ENCODE measurements at regions not wholly inside any gene's neighbourhood (a gene's known extent, or its start where the extent isn't known, plus 50 kb on each side); places are given as distances from the start of the nearest gene placed in this dataset.
"Not testable (repeated sequence)": the region's sequence is repeated elsewhere in the genome, so short reads cannot be mapped to it uniquely, and the experiment has no call there.

DNA sequence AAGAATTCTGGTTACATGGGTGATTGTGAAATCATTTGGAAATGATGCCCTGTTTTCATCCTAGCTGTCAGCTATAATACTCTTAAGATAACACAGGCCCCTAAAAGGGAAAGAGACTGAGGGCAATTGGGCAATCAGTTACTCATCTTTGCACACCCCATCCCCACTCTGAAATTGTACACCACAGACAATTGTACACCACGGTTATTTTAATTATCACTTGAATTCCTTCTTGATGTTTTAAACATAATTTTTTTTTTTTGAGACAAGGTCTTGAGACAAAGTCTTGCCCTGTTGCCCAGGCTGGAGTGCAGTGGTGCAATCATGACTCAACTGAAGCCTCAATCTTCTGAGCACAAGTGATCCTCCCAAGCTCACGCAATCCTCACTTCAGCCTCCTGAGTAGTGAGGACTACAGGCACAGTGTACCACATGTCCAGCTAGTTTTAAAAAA lies 862.4 kb upstream of the ACVR2A start:
- no peaks in the 10 kb centered on the region for H3K27me3 ChIP-seq (ENCODE audit: control insufficient read depth, insufficient read depth, low read length)
- no peak for DNase-seq
- H3K36me3 ChIP-seq (ENCODE audit: control insufficient read depth, insufficient read depth, low read length): no peaks in the 10 kb centered on the region
- WGBS (ENCODE audit: insufficient coverage): no CpG with 5 or more reads among the region's 2 CpGs
- no peak overlapping the region for H3K27ac ChIP-seq (ENCODE audit: low read length)
- H3K4me3 ChIP-seq (ENCODE audit: low read length): no peak overlapping the region
- H3K4me1 ChIP-seq (ENCODE audit: control insufficient read depth, insufficient read depth, low read length): no peaks in the 10 kb centered on the region
- no peaks in the 10 kb centered on the region for H3K9me3 ChIP-seq (replicated peaks; ENCODE audit: control insufficient read depth, low read depth, low read length)

DNA sequence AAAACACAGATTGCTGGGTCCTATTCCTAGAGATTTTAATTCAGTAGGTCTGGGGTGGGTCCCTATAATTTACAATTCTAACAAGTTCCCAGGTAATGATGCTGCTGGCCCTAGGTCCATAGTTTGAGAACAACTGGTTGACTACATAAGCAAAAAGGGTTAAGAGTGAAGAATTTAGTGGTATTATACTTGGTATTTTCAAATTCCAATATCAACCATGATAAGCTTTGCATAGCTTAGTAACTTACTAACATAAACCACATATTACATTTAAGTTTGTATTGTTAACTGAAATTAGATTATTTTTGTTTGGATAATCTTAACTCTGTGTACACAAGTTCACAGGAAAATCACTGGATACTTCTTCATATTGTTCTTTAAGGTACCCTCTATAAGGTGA lies 862.9 kb upstream of the ACVR2A start:
- Histone ChIP-seq H3K27ac (ENCODE audit: low read length) (no peak overlapping the region), H3K9me3 (replicated peaks; ENCODE audit: control insufficient read depth, low read depth, low read length) (no peaks in the 10 kb centered on the region)

DNA sequence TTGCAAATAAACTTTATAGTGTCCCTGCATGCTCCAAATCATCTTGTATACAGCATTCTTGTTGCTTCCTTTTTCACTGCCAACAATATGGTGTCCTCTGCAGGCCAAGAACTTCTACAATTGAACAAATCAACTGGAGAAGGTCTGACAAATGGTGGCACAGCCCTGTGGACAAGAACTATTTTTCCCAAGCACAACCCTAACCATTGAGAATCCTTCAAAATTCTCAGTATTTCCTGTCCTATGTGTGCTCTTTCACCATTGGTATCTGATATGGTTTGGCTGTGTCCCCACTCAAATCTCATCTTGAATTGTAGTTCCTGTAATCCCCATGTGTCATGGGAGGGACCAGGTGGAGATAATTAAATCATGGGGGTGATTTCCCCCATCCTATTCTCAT lies 865.1 kb upstream of the ACVR2A start:
- H3K27me3 ChIP-seq (ENCODE audit: control insufficient read depth, insufficient read depth, low read length): no peaks in the 10 kb centered on the region
- no peak overlapping the region for H3K4me3 ChIP-seq (ENCODE audit: low read length)
- H3K9me3 ChIP-seq (replicated peaks; ENCODE audit: control insufficient read depth, low read depth, low read length): no peaks in the 10 kb centered on the region
- DNase-seq: no peak
- no peaks in the 10 kb centered on the region for H3K36me3 ChIP-seq (ENCODE audit: control insufficient read depth, insufficient read depth, low read length)
- H3K4me1 ChIP-seq (ENCODE audit: control insufficient read depth, insufficient read depth, low read length): no peaks in the 10 kb centered on the region
- H3K27ac ChIP-seq (ENCODE audit: low read length): no peak overlapping the region

More for the DNA sequence above, 862.9 kb upstream of the ACVR2A start:
- Histone ChIP-seq H3K27me3 (ENCODE audit: control insufficient read depth, insufficient read depth, low read length) (no peaks in the 10 kb centered on the region), H3K4me1 (ENCODE audit: control insufficient read depth, insufficient read depth, low read length) (no peaks in the 10 kb centered on the region), H3K4me3 (ENCODE audit: low read length) (no peak overlapping the region), H3K36me3 (ENCODE audit: control insufficient read depth, insufficient read depth, low read length) (no peaks in the 10 kb centered on the region)
- no peak for DNase-seq

DNA sequence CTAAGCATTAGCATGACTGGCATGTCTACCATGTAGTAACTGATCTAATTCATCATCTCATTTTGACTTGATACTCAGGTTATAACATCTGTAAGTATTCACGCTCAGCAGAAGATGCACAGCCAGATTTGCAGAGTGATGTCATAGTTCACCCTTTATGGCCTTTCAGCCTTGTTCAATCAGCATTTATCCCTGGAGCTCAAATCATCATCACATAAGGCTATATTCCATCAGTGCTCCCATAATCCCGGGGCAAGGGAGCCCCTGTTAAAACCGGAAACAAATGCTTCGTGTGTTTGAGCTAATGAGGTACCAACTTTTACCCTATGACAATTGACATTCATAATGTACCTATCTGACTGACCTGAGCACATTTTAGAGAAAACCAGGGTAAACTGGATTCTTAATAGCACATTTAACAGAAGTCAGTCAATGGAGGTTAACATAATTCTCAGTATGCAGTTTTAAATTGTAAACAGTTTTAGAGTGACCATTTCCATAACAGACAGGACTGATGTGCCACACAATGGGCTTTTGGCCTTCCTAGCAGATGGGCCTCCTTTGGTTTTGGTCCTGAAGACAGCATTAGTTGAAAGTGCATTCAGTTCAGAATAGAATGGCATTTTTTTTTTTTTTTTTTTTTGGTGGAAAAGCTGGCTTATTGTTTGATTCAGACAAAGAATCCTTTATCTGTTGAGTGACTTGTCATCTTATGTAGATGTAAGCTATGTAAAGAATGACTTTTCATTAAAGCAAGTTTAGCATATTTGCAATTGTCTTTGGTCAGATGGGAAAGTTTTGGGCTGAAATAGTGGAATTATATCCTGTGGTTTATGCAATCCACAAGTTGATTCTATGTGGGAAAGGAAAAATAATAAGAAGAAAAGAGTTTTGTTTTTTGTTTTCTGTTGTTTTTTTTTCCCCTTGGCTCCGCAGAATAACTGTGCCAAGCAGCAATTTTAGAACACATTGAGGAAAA lies 866.0 kb upstream of the ACVR2A start:
- H3K27me3 ChIP-seq (ENCODE audit: control insufficient read depth, insufficient read depth, low read length): no peaks in the 10 kb centered on the region
- no peak overlapping the region for H3K4me3 ChIP-seq (ENCODE audit: low read length)
- no peak overlapping the region for H3K27ac ChIP-seq (ENCODE audit: low read length)
- H3K4me1 ChIP-seq (ENCODE audit: control insufficient read depth, insufficient read depth, low read length): no peaks in the 10 kb centered on the region
- peak; percentile 21 for DNase-seq
- WGBS (ENCODE audit: insufficient coverage): 38% methylated on average over 1 of the region's 5 CpGs
- H3K36me3 ChIP-seq (ENCODE audit: control insufficient read depth, insufficient read depth, low read length): no peaks in the 10 kb centered on the region
- H3K9me3 ChIP-seq (replicated peaks; ENCODE audit: control insufficient read depth, low read depth, low read length): no peaks in the 10 kb centered on the region

DNA sequence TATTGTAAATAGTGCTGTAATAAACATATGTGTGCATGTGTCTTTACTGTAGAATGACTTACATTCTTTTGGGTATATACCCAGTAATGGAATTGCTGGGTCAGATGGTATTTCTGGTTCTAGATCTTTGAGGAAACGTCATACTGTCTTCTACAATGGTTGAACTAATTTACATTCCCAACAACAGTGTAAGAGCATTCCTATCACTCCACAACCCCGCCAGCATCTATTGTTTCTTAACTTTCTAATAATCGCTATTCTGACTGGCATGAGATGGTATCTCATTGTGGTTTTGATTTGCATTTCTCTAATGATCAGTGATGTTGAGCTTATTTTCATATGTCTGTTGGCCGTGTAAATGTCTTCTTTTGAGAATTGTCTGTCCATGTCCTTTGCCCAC lies 873.8 kb upstream of the ACVR2A start:
- H3K9me3 ChIP-seq (replicated peaks; ENCODE audit: control insufficient read depth, low read depth, low read length); H3K4me3 ChIP-seq (ENCODE audit: low read length); H3K36me3 ChIP-seq (ENCODE audit: control insufficient read depth, insufficient read depth, low read length); H3K27me3 ChIP-seq (ENCODE audit: control insufficient read depth, insufficient read depth, low read length); H3K27ac ChIP-seq (ENCODE audit: low read length); H3K4me1 ChIP-seq (ENCODE audit: control insufficient read depth, insufficient read depth, low read length); DNase-seq: not testable (repeated sequence)
- WGBS (ENCODE audit: insufficient coverage): no CpG with 5 or more reads among the region's 4 CpGs

DNA sequence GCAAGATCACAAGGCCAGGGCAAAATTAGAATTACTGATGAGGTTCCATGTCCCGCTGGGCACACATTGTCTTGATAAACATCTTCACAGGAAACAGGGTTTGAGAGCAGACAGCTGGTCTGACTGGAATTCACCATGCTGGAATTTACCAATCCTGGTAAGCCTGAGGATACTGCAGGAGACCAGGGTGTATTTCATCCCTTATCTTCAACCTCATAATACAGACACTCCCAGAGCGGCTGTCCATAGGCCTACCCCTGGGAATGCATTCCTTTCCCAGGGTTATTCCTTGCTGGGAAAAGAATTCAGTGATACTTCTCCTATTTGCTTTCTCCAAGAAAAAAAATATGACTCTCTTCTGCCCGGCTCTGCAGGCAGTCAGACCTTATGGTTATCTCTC lies 875.1 kb upstream of the ACVR2A start:
- H3K4me3 ChIP-seq (ENCODE audit: low read length); H3K36me3 ChIP-seq (ENCODE audit: control insufficient read depth, insufficient read depth, low read length); H3K9me3 ChIP-seq (replicated peaks; ENCODE audit: control insufficient read depth, low read depth, low read length); DNase-seq; H3K27ac ChIP-seq (ENCODE audit: low read length); H3K27me3 ChIP-seq (ENCODE audit: control insufficient read depth, insufficient read depth, low read length); H3K4me1 ChIP-seq (ENCODE audit: control insufficient read depth, insufficient read depth, low read length): not testable (repeated sequence)
- WGBS (ENCODE audit: insufficient coverage): 86% methylated on average over 1 of the region's 3 CpGs

DNA sequence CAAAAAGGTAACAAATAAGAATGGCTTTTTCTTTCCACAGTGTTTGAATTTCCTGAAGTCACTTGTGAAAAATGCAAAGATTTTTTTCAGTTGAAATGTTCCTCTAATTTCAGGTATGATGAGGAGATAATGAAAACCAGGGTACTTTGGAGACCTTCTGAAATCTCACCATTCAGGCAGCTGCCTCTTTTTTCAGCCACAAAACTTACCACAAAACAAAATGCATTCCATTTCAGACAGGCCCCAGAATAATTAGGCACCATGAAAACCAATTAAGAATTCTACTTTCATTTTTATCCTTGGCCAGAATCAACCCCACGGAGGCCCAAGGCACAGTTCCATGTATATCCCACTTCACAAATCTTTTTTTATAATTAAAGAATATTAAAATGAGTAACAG lies 880.3 kb upstream of the ACVR2A start:
- no CpG with 5 or more reads among the region's 1 CpG for WGBS (ENCODE audit: insufficient coverage)
- Histone ChIP-seq H3K27me3 (ENCODE audit: control insufficient read depth, insufficient read depth, low read length) (no peaks in the 10 kb centered on the region), H3K4me1 (ENCODE audit: control insufficient read depth, insufficient read depth, low read length) (no peaks in the 10 kb centered on the region), H3K27ac (ENCODE audit: low read length) (no peak overlapping the region), H3K9me3 (replicated peaks; ENCODE audit: control insufficient read depth, low read depth, low read length) (no peaks in the 10 kb centered on the region), H3K4me3 (ENCODE audit: low read length) (no peak overlapping the region), H3K36me3 (ENCODE audit: control insufficient read depth, insufficient read depth, low read length) (no peaks in the 10 kb centered on the region)
- no peak for DNase-seq

DNA sequence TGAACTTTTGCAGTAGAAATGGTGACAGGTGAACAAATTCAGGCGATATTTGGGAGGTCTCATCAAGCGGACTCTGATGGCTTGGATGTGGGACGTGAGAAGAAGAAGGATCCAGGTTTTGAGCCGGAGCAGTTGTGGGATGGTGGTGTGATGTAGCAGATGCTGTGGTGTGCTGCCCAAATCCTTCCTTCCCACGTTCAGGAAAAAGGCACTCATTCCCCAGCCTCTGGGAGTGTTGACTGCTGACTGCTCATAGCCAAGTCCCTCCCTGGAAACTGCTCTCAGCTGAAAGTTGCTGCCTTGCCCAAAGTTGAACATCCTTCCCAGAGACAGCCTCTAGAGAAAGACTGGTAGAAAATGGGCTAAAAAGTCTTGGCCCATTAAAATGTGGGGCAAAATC lies 890.3 kb upstream of the ACVR2A start:
- H3K27ac ChIP-seq (ENCODE audit: low read length): no peak overlapping the region
- 72% methylated on average over 3 of the region's 5 CpGs for WGBS (ENCODE audit: insufficient coverage)
- no peak for DNase-seq
- H3K9me3 ChIP-seq (replicated peaks; ENCODE audit: control insufficient read depth, low read depth, low read length): no peaks in the 10 kb centered on the region
- H3K36me3 ChIP-seq (ENCODE audit: control insufficient read depth, insufficient read depth, low read length): no peaks in the 10 kb centered on the region
- no peak overlapping the region for H3K4me3 ChIP-seq (ENCODE audit: low read length)
- no peaks in the 10 kb centered on the region for H3K4me1 ChIP-seq (ENCODE audit: control insufficient read depth, insufficient read depth, low read length)
- H3K27me3 ChIP-seq (ENCODE audit: control insufficient read depth, insufficient read depth, low read length): no peaks in the 10 kb centered on the region

DNA sequence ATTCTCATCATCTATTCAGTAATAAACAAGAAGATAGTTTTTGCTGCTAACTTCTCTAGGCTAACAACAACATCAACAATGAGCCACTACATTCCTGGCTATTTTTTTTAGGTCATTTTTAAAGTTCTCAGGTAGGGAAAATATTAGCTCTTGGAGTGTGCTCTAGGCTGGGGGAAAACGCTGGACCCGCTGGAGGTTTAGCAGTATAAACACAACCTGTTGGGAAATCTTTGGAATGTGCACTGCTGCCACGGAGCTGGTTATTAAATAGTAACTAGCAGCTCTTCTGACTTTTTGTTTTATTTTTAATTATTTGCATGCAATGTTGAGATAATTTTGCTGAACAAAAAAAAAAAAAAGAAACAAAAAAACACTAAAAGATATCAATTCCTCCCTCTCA lies 892.1 kb upstream of the ACVR2A start:
- DNase-seq: no peak
- no peaks in the 10 kb centered on the region for H3K4me1 ChIP-seq (ENCODE audit: control insufficient read depth, insufficient read depth, low read length)
- no peaks in the 10 kb centered on the region for H3K36me3 ChIP-seq (ENCODE audit: control insufficient read depth, insufficient read depth, low read length)
- WGBS (ENCODE audit: insufficient coverage): 82% methylated on average over 2 of the region's 3 CpGs
- H3K27me3 ChIP-seq (ENCODE audit: control insufficient read depth, insufficient read depth, low read length): no peaks in the 10 kb centered on the region
- H3K27ac ChIP-seq (ENCODE audit: low read length): no peak overlapping the region
- H3K9me3 ChIP-seq (replicated peaks; ENCODE audit: control insufficient read depth, low read depth, low read length): no peaks in the 10 kb centered on the region
- H3K4me3 ChIP-seq (ENCODE audit: low read length): no peak overlapping the region

DNA sequence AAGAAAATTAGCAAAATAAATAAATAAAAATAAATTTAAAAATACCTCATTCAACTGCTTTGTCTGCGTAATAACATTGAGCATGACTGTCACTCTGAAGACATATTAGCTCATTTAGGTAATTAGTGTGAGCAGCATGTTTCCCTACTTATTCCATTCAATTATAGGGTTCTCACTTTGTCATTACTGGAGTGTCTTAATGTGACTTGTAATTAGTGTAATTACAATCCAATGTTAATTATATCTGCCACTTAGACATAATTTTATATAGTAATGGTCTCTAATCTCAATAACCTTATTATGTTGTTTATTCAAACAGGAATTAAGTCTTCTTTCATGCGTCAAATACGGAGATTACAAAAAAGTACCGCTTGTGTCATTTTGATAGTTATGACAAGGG lies 893.9 kb upstream of the ACVR2A start:
- no peaks in the 10 kb centered on the region for H3K27me3 ChIP-seq (ENCODE audit: control insufficient read depth, insufficient read depth, low read length)
- no peak for DNase-seq
- no CpG with 5 or more reads among the region's 4 CpGs for whole genome bisulfite sequencing (ENCODE audit: insufficient coverage)
- H3K36me3 ChIP-seq (ENCODE audit: control insufficient read depth, insufficient read depth, low read length): no peaks in the 10 kb centered on the region
- no peaks in the 10 kb centered on the region for H3K4me1 ChIP-seq (ENCODE audit: control insufficient read depth, insufficient read depth, low read length)
- H3K4me3 ChIP-seq (ENCODE audit: low read length): no peak overlapping the region
- no peak overlapping the region for H3K27ac ChIP-seq (ENCODE audit: low read length)
- H3K9me3 ChIP-seq (replicated peaks; ENCODE audit: control insufficient read depth, low read depth, low read length): no peaks in the 10 kb centered on the region

DNA sequence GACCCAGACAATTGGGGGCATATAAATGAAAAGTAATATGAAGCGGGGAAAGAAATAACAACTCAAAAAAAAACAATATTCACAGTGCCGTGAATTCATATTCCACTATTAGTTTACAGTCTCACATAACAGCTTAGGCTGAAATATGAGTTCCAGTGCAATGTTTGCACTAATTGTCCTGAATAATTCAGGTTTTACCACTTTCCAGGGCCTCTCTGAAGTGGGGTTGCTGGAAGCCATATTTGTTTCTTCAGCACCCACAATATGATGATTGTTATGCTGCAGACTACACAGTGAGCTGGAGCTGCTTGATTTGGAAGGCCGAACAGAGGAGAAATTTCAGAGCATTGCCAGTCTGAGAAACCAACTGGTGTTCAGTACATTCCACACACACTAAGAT lies 894.5 kb upstream of the ACVR2A start:
- Histone ChIP-seq H3K36me3 (ENCODE audit: control insufficient read depth, insufficient read depth, low read length) (no peaks in the 10 kb centered on the region), H3K27me3 (ENCODE audit: control insufficient read depth, insufficient read depth, low read length) (no peaks in the 10 kb centered on the region), H3K9me3 (replicated peaks; ENCODE audit: control insufficient read depth, low read depth, low read length) (no peaks in the 10 kb centered on the region), H3K4me1 (ENCODE audit: control insufficient read depth, insufficient read depth, low read length) (no peaks in the 10 kb centered on the region), H3K4me3 (ENCODE audit: low read length) (no peak overlapping the region), H3K27ac (ENCODE audit: low read length) (no peak overlapping the region)
- WGBS (ENCODE audit: insufficient coverage): no CpG with 5 or more reads among the region's 3 CpGs
- no peak for DNase-seq

Data from muscle of leg (tissue), 3 donors.